ENCODE measurements at regions not wholly inside any gene's neighbourhood (a gene's known extent, or its start where the extent isn't known, plus 50 kb on each side); places are given as distances from the start of the nearest gene placed in this dataset.

- TF ChIP-seq EP300 (IDR thresholded peaks at IDR 0.05) (no peak), CTCF (IDR thresholded peaks at IDR 0.05) (no peak), POLR2AphosphoS5 (IDR thresholded peaks at IDR 0.05) (no peak), POLR2A (IDR thresholded peaks at IDR 0.05) (no peak)
- Histone ChIP-seq H3K27me3 (no peaks in the 10 kb centered on the region), H3K4me3 (no peak overlapping the region), H3K4me1 (no peaks in the 10 kb centered on the region), H3K36me3 (no peaks in the 10 kb centered on the region), H3K9me3 (no peaks in the 10 kb centered on the region), H3K27ac (no peak overlapping the region)
- WGBS, 2 donors = 60 to 66% methylated on average over 2 of the region's 2 CpGs
- no peak for ATAC-seq (ENCODE audit: low FRiP score in 2 of 2)
- no peak for DNase-seq
Observed at GRCh38 chr5:128682669-128683068, 144.6 kb upstream of the FBN2 start.

DNA sequence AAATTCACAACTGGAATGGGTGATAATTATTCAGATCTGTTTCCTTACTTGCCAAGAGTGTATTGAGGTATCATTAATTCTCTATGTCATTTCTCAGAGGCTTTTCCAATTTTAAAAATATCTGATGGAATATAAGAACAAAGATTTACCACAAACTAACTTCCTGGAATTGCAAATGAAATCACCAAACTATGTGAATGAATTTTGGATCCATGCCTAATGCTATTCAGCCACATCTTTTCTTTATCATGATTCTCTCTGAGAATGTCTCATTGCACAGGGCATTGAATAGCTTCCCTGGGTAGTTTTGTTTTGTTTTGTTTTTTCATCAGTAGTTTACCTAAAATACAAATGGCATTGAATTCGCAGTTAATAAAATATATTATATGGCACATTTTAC is 146.9 kb upstream of the FBN2 start:
- DNase-seq (no peak), ATAC-seq (ENCODE audit: low FRiP score in 2 of 2) (no peak)
- no peak overlapping the region for H3K4me3 ChIP-seq
- no peaks in the 10 kb centered on the region for H3K4me1 ChIP-seq
- 80 to 97% methylated on average over 1 of the region's 1 CpG for WGBS, 2 donors
- no peaks in the 10 kb centered on the region for H3K27me3 ChIP-seq
- H3K27ac ChIP-seq = no peak overlapping the region
- H3K9me3 ChIP-seq = no peaks in the 10 kb centered on the region
- no peak for TF ChIP-seq EP300 (IDR thresholded peaks at IDR 0.05)
- TF ChIP-seq POLR2A (IDR thresholded peaks at IDR 0.05) = no peak
- TF ChIP-seq CTCF (IDR thresholded peaks at IDR 0.05) = no peak
- TF ChIP-seq POLR2AphosphoS5 (IDR thresholded peaks at IDR 0.05) = no peak
- no peaks in the 10 kb centered on the region for H3K36me3 ChIP-seq

GRCh38 chr5:128687930-128688329 is 149.9 kb upstream of the FBN2 start:
- TF ChIP-seq POLR2AphosphoS5 (IDR thresholded peaks at IDR 0.05) = no peak
- no peak for TF ChIP-seq POLR2A (IDR thresholded peaks at IDR 0.05)
- TF ChIP-seq EP300 (IDR thresholded peaks at IDR 0.05) = no peak
- no peak for TF ChIP-seq CTCF (IDR thresholded peaks at IDR 0.05)
- H3K27ac ChIP-seq = no peak overlapping the region
- WGBS, 2 donors = 71 to 84% methylated on average over 2 of the region's 2 CpGs
- no peaks in the 10 kb centered on the region for H3K36me3 ChIP-seq
- H3K4me3 ChIP-seq = no peak overlapping the region
- H3K4me1 ChIP-seq = no peaks in the 10 kb centered on the region
- ATAC-seq (ENCODE audit: low FRiP score in 2 of 2) = no peak
- no peaks in the 10 kb centered on the region for H3K27me3 ChIP-seq
- H3K9me3 ChIP-seq = peaks cover 0 to 3% (median 0%) of the 10 kb centered on the region in 4 donors
- DNase-seq = no peak

DNA sequence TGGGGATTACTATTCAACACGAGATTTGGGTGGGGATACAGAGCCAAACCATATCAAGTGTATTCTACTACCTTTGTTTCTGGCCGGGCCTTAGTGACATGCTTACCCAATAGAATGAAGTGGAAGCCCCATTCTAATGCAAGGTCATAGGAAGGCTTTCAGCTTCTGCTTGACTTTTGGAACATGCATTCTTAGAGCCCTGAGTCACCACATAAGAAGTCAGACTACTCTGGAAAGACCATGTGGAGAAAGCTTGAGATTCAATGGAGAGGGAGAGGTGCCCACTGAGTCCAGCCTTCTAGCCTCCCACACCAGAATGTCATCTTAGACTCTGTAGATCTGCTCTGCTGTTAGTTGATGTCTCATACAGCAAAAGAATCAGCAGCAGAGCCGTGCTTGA is 155.7 kb upstream of the FBN2 start:
- WGBS, 2 donors = 65 to 82% methylated on average over 3 of the region's 3 CpGs

More for the DNA sequence above, 155.7 kb upstream of the FBN2 start:
- no peak for TF ChIP-seq EP300 (IDR thresholded peaks at IDR 0.05)
- TF ChIP-seq POLR2A (IDR thresholded peaks at IDR 0.05) = no peak
- TF ChIP-seq CTCF (IDR thresholded peaks at IDR 0.05) = no peak
- no peak for TF ChIP-seq POLR2AphosphoS5 (IDR thresholded peaks at IDR 0.05)
- Histone ChIP-seq H3K27ac (no peak overlapping the region), H3K4me1 (no peaks in the 10 kb centered on the region), H3K9me3 (peaks cover 0 to 3% (median 0%) of the 10 kb centered on the region in 4 donors), H3K27me3 (no peaks in the 10 kb centered on the region), H3K4me3 (no peak overlapping the region), H3K36me3 (no peaks in the 10 kb centered on the region)
- DNase-seq = no peak
- no peak for ATAC-seq (ENCODE audit: low FRiP score in 2 of 2)
